ENCODE measurements at regions not wholly inside any gene's neighbourhood (a gene's known extent, or its start where the extent isn't known, plus 50 kb on each side); places are given as distances from the start of the nearest gene placed in this dataset.
A peak's percentile ranks its signal among the peaks of the same experiment; 100 is the strongest.

DNA sequence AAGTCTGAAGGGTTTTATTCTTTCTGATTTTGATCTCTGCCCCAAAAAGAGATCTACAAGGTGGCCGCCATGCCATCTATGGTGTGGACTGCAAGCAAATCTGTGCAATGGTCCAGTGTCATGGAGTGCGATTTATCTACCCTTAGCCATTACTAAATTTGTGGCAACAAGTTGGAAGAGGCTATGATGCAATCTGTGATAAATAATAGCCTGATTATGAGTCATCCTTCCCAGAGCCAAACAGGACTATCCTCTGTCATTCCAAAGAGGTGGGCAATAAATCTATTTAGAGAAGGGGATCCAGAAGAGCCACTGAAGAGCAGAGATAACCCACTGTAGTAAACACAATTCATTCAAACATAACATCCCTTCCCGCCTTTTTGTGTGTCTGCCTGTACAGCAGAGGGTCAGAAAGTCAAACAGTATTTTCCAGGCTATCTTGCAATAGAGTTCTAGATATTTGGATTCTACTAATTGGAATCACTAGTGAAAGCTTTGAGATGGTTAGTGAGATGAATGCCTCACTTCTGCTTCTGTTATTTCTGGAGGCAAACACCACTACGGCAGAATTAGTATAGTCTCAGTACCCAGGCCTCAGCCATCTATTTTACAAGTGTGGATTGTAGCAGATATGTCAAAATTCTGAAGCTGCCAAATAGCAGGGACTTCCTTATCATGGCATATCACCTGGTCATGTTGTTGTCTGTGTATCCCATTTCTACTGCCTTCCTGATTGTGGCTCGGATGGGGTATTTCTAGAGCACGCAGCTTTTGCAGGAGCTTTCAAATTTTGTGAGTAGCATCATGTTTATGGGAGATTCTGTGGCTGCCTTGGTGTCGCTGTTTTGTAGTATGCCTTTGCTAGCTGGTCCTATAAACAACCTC, 192.0 kb downstream of the SMIM20 start:
- 0 out of 2 replicates have a peak overlapping the region, but pooled peaks have one; percentile 22 for H3K4me2 ChIP-seq (ENCODE audit: low read length)
- H3K36me3 ChIP-seq (ENCODE audit: low read depth, low read length) = no peaks in the 10 kb centered on the region
- ChIA-PET CTCF (interaction anchor here (0.6 kb wide), 1 partner anchor 355 kb away, joined by 4 read pairs; no protein-coding TSS in a partner anchor), POLR2A (ENCODE audit: unreplicated experiment) (no interaction called here)
- no peak for TF ChIP-seq EZH2 (IDR thresholded peaks at IDR 0.05; ENCODE audit: low read length, unreplicated experiment)
- no peak for TF ChIP-seq EZH2phosphoT487 (IDR thresholded peaks at IDR 0.05; ENCODE audit: borderline replicate concordance, low read length)
- TF ChIP-seq, protein P1, sequence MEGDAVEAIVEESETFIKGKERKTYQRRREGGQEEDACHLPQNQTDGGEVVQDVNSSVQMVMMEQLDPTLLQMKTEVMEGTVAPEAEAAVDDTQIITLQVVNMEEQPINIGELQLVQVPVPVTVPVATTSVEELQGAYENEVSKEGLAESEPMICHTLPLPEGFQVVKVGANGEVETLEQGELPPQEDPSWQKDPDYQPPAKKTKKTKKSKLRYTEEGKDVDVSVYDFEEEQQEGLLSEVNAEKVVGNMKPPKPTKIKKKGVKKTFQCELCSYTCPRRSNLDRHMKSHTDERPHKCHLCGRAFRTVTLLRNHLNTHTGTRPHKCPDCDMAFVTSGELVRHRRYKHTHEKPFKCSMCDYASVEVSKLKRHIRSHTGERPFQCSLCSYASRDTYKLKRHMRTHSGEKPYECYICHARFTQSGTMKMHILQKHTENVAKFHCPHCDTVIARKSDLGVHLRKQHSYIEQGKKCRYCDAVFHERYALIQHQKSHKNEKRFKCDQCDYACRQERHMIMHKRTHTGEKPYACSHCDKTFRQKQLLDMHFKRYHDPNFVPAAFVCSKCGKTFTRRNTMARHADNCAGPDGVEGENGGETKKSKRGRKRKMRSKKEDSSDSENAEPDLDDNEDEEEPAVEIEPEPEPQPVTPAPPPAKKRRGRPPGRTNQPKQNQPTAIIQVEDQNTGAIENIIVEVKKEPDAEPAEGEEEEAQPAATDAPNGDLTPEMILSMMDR (conservative IDR thresholded peaks at IDR 0.05; ENCODE audit: low read depth, low read length) = no peak
- BruUV-seq (replicated peaks) = no TSS peak
- no peaks in the 10 kb centered on the region for H3K9me2 ChIP-seq (replicated peaks; ENCODE audit: low read length)
- H3K27me3 ChIP-seq (ENCODE audit: low read length) = no peaks in the 10 kb centered on the region
- H3K79me2 ChIP-seq (ENCODE audit: low read length) = no peaks in the 10 kb centered on the region
- H3K27ac ChIP-seq (ENCODE audit: low read length) = no peak overlapping the region
- H2AFZ ChIP-seq (ENCODE audit: low read length) = no peak overlapping the region
- intact Hi-C loops (cut with micrococcal nuclease) = no loop called here
- ATAC-seq = peak; percentile 50
- no peaks in the 10 kb centered on the region for H3K9me3 ChIP-seq (ENCODE audit: low read length)
- DNase-seq = peak; percentile 65
- H3F3A ChIP-seq (ENCODE audit: low read length, unreplicated experiment) = no peaks in the 10 kb centered on the region
- H3K4me3 ChIP-seq (ENCODE audit: low read length) = no peak overlapping the region
- H3K4me1 ChIP-seq (ENCODE audit: insufficient read depth, low read length) = peaks cover 10% of the 10 kb centered on the region
- no peak overlapping the region for H3K9ac ChIP-seq (ENCODE audit: low read length)
- no peaks in the 10 kb centered on the region for H4K20me1 ChIP-seq (ENCODE audit: low read length)

DNA sequence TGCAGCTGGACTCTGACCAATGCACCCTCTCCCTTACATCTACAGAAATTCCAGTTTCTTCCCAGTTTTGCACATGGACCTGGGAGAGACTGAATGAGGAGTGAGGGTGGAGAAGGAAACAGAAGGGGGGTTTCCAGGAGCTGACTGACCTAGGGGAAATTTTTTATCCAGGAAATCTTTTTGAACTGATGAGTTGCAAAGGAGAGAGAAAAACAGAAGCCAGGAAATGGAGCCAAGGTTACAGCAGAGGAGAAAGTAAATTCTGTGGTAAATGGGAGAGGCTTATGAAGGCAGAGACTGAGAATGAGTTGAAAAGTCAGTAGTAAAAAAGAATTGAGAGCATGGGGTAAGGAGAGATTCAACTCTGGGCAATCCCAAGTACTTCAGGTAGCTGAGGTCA, 192.8 kb downstream of the SMIM20 start:
- no peaks in the 10 kb centered on the region for H3K36me3 ChIP-seq (ENCODE audit: low read depth, low read length)
- DNase-seq (no peak), ATAC-seq (no peak)
- H3K9ac ChIP-seq (ENCODE audit: low read length) = no peak overlapping the region
- no peaks in the 10 kb centered on the region for H3K27me3 ChIP-seq (ENCODE audit: low read length)
- no peak overlapping the region for H3K27ac ChIP-seq (ENCODE audit: low read length)
- no peaks in the 10 kb centered on the region for H3K9me3 ChIP-seq (ENCODE audit: low read length)
- no peaks in the 10 kb centered on the region for H3K79me2 ChIP-seq (ENCODE audit: low read length)
- H3K9me2 ChIP-seq (replicated peaks; ENCODE audit: low read length) = no peaks in the 10 kb centered on the region
- ChIA-PET POLR2A (ENCODE audit: unreplicated experiment) (no interaction called here), CTCF (no interaction called here)
- no peak overlapping the region for H2AFZ ChIP-seq (ENCODE audit: low read length)
- no peaks in the 10 kb centered on the region for H3F3A ChIP-seq (ENCODE audit: low read length, unreplicated experiment)
- TF ChIP-seq EZH2 (IDR thresholded peaks at IDR 0.05; ENCODE audit: low read length, unreplicated experiment) (no peak), EZH2phosphoT487 (IDR thresholded peaks at IDR 0.05; ENCODE audit: borderline replicate concordance, low read length) (no peak)
- TF ChIP-seq, protein P1 (conservative IDR thresholded peaks at IDR 0.05; ENCODE audit: low read depth, low read length) = no peak
- no peaks in the 10 kb centered on the region for H4K20me1 ChIP-seq (ENCODE audit: low read length)
- peaks cover 10% of the 10 kb centered on the region for H3K4me1 ChIP-seq (ENCODE audit: insufficient read depth, low read length)
- intact Hi-C loops (cut with micrococcal nuclease) = no loop called here
- H3K4me3 ChIP-seq (ENCODE audit: low read length) = no peak overlapping the region
- no TSS peak for BruUV-seq (replicated peaks)
- H3K4me2 ChIP-seq (ENCODE audit: low read length) = no peak overlapping the region

DNA sequence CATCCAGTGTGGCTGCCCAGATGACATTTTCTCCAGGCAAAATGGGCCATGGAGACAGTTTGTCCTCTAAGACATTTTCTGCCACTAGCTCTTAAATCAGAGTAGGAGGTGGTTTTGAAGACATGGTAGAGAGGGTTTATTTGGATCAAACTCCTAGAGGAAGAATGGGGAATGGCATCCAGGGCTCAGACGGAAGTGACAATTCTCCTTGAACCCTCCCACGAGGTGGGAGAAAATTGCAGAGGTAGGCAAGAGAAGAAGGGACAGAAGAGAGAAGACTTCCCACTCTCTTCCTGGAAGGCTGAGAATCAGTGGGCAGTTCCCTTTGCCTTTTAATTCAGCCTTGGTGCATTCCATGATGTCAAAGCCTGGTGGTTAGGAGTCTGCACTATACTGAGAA, 194.0 kb downstream of the SMIM20 start:
- Histone ChIP-seq H3K79me2 (ENCODE audit: low read length) (no peaks in the 10 kb centered on the region), H3K36me3 (ENCODE audit: low read depth, low read length) (no peaks in the 10 kb centered on the region; the same call in 1 of the 2 replicates), H3K4me2 (ENCODE audit: low read length) (no peak overlapping the region), H3K9me2 (replicated peaks; ENCODE audit: low read length) (no peaks in the 10 kb centered on the region), H3K9me3 (ENCODE audit: low read length) (no peaks in the 10 kb centered on the region), H3F3A (ENCODE audit: low read length, unreplicated experiment) (no peaks in the 10 kb centered on the region), H4K20me1 (ENCODE audit: low read length) (no peaks in the 10 kb centered on the region), H3K9ac (ENCODE audit: low read length) (no peak overlapping the region), H2AFZ (ENCODE audit: low read length) (no peak overlapping the region), H3K4me3 (ENCODE audit: low read length) (no peak overlapping the region), H3K4me1 (ENCODE audit: insufficient read depth, low read length) (peaks cover 10% of the 10 kb centered on the region), H3K27ac (ENCODE audit: low read length) (no peak overlapping the region), H3K27me3 (ENCODE audit: low read length) (no peaks in the 10 kb centered on the region)
- no TSS peak for BruUV-seq (replicated peaks)
- CTCF ChIA-PET = no interaction called here
- no peak for ATAC-seq
- TF ChIP-seq EZH2 (IDR thresholded peaks at IDR 0.05; ENCODE audit: low read length, unreplicated experiment) = no peak
- TF ChIP-seq, protein P1 (conservative IDR thresholded peaks at IDR 0.05; ENCODE audit: low read depth, low read length) = no peak
- no peak for TF ChIP-seq EZH2phosphoT487 (IDR thresholded peaks at IDR 0.05; ENCODE audit: borderline replicate concordance, low read length)
- no peak for DNase-seq
- POLR2A ChIA-PET (ENCODE audit: unreplicated experiment) = no interaction called here
- intact Hi-C loops (cut with micrococcal nuclease) = no loop called here

Measured in PC-3 (cell line).